MM.1S (cell line): ENCODE measurements at regions not wholly inside any gene's neighbourhood (a gene's known extent, or its start where the extent isn't known, plus 50 kb on each side); places are given as distances from the start of the nearest gene placed in this dataset.

Source experiments
- DNase-seq: peaks from one replicate; pipeline ENCODE4 v3.0.0-alpha.2; 2015
- H2AFZ ChIP-seq: fragments of 300-600 bp; sonication (generic); 2 replicates; pipeline ENCODE4 v1.6.0; 2016; ENCODE audit warnings: antibody characterized with exemption, low read length
- H3F3A ChIP-seq: fragments of 300-600 bp; sonication (generic); 2 replicates; pipeline ENCODE4 v1.6.1; 2016; ENCODE audit warnings: mild to moderate bottlenecking, antibody characterized with exemption, low read length, moderate library complexity, mixed read lengths; ENCODE audit not compliant: insufficient read depth
- H3K27ac ChIP-seq: fragments of 300-600 bp; sonication (generic); 2 replicates; pipeline ENCODE4 v1.5.1; 2016; ENCODE audit warnings: mild to moderate bottlenecking, low read length
- H3K27me3 ChIP-seq: fragments of 300-600 bp; sonication (generic); replicated peaks from 2 replicates; pipeline ENCODE4 v1.6.0; 2016; ENCODE audit warnings: low read length; ENCODE audit not compliant: insufficient read depth
- H3K36me3 ChIP-seq: fragments of 300-600 bp; sonication (generic); replicated peaks from 2 replicates; pipeline ENCODE4 v1.6.1; 2016; ENCODE audit warnings: mild to moderate bottlenecking, low read length, mixed read lengths; ENCODE audit not compliant: insufficient read depth
- H3K4me1 ChIP-seq: fragments of 300-600 bp; sonication (generic); 2 replicates; pipeline ENCODE4 v1.6.1; 2016; ENCODE audit warnings: low read length, mixed read lengths
- H3K4me2 ChIP-seq: fragments of 300-600 bp; sonication (generic); 2 replicates; pipeline ENCODE4 v1.6.0; 2016; ENCODE audit warnings: low read depth, low read length
- H3K4me3 ChIP-seq: fragments of 300-600 bp; sonication (generic); 2 replicates; pipeline ENCODE4 v1.5.1; 2016; ENCODE audit warnings: low read length, mixed read lengths
- H3K79me2 ChIP-seq: fragments of 300-600 bp; sonication (generic); 2 replicates; pipeline ENCODE4 v1.6.1; 2016; ENCODE audit warnings: mixed run types, low read length, mixed read lengths
- H3K9ac ChIP-seq: fragments of 300-600 bp; sonication (generic); 2 replicates; pipeline ENCODE4 v1.6.1; 2016; ENCODE audit warnings: low read length, mixed read lengths
- H3K9me2 ChIP-seq: fragments of 300-600 bp; sonication (generic); replicated peaks from 2 replicates; pipeline ENCODE4 v1.6.1; 2016; ENCODE audit warnings: mild to moderate bottlenecking, low read length, mixed read lengths; ENCODE audit not compliant: insufficient read depth
- H3K9me3 ChIP-seq: fragments of 300-600 bp; sonication (generic); replicated peaks from 2 replicates; pipeline ENCODE4 v1.6.1; 2016; ENCODE audit warnings: mild to moderate bottlenecking, low read length, mixed read lengths; ENCODE audit not compliant: insufficient read depth
- H4K20me1 ChIP-seq: fragments of 300-600 bp; sonication (generic); 2 replicates; pipeline ENCODE4 v1.6.1; 2016; ENCODE audit warnings: mild to moderate bottlenecking, low read length, moderate library complexity, mixed read lengths; ENCODE audit not compliant: insufficient read depth
- CTCF ChIP-seq: fragments of 300-600 bp; sonication (generic); IDR thresholded peaks from 2 replicates; pipeline ENCODE4 v1.5.1; 2016; ENCODE audit warnings: antibody characterized with exemption, low read length, mixed read lengths
- EZH2 ChIP-seq: fragments of 300-600 bp; sonication (generic); optimal IDR thresholded peaks from 2 replicates; pipeline ENCODE3; 2017; ENCODE audit warnings: low read depth, mild to moderate bottlenecking, antibody characterized with exemption, low read length, mixed read lengths
- EZH2phosphoT487 ChIP-seq: fragments of 300-600 bp; sonication (generic); IDR thresholded peaks from 2 replicates; pipeline ENCODE4 v1.6.1; 2018; ENCODE audit warnings: antibody characterized with exemption, low read length

- Histone ChIP-seq H2AFZ (no peak overlapping the region), H3K79me2 (no peaks in the 10 kb centered on the region), H3K9me2 (no peaks in the 10 kb centered on the region), H3K9me3 (no peaks in the 10 kb centered on the region), H4K20me1 (no peaks in the 10 kb centered on the region), H3K4me3 (no peak overlapping the region), H3K4me1 (no peaks in the 10 kb centered on the region), H3F3A (no peaks in the 10 kb centered on the region; the same call in 1 of the 2 replicates), H3K27ac (no peak overlapping the region), H3K4me2 (no peak overlapping the region), H3K9ac (no peak overlapping the region), H3K36me3 (no peaks in the 10 kb centered on the region), H3K27me3 (no peaks in the 10 kb centered on the region)
- DNase-seq: no peak
- TF ChIP-seq EZH2phosphoT487 (no peak), EZH2 (no peak), CTCF (no peak)
Observed at GRCh38 chr5:96148376-96148775, 186.7 kb upstream of the ELL2 start.

GRCh38 chr5:96147866-96148265 is 186.2 kb upstream of the ELL2 start:
- no peaks in the 10 kb centered on the region for H3K79me2 ChIP-seq
- H3K36me3 ChIP-seq: no peaks in the 10 kb centered on the region
- no peak overlapping the region for H3K27ac ChIP-seq
- H3K9me2 ChIP-seq: no peaks in the 10 kb centered on the region
- no peak overlapping the region for H3K4me2 ChIP-seq
- no peak for TF ChIP-seq CTCF
- TF ChIP-seq EZH2: no peak
- no peak for TF ChIP-seq EZH2phosphoT487
- no peaks in the 10 kb centered on the region; the same call in 1 of the 2 replicates for H3F3A ChIP-seq
- no peaks in the 10 kb centered on the region for H3K27me3 ChIP-seq
- DNase-seq: no peak
- H2AFZ ChIP-seq: no peak overlapping the region
- H4K20me1 ChIP-seq: no peaks in the 10 kb centered on the region
- no peaks in the 10 kb centered on the region for H3K9me3 ChIP-seq
- no peak overlapping the region for H3K4me3 ChIP-seq
- H3K9ac ChIP-seq: no peak overlapping the region
- no peaks in the 10 kb centered on the region for H3K4me1 ChIP-seq

GRCh38 chr5:96146675-96147074 is 185.0 kb upstream of the ELL2 start:
- Histone ChIP-seq H3K9me2 (no peaks in the 10 kb centered on the region), H3K4me1 (no peaks in the 10 kb centered on the region), H3K9me3 (no peaks in the 10 kb centered on the region), H3K4me2 (no peak overlapping the region), H3F3A (no peaks in the 10 kb centered on the region; the same call in 1 of the 2 replicates), H3K36me3 (no peaks in the 10 kb centered on the region), H3K27ac (no peak overlapping the region), H3K79me2 (no peaks in the 10 kb centered on the region), H2AFZ (no peak overlapping the region; the same call in 1 of the 2 replicates), H3K4me3 (no peak overlapping the region), H3K9ac (no peak overlapping the region), H4K20me1 (no peaks in the 10 kb centered on the region), H3K27me3 (no peaks in the 10 kb centered on the region)
- TF ChIP-seq EZH2phosphoT487: no peak
- DNase-seq: no peak

- H3F3A ChIP-seq: no peaks in the 10 kb centered on the region; the same call in 1 of the 2 replicates
- H3K27ac ChIP-seq: no peak overlapping the region
- H3K27me3 ChIP-seq: no peaks in the 10 kb centered on the region
- H3K79me2 ChIP-seq: no peaks in the 10 kb centered on the region
- no peak for TF ChIP-seq CTCF
- no peak for TF ChIP-seq EZH2phosphoT487
- no peak for TF ChIP-seq EZH2
- no peaks in the 10 kb centered on the region for H3K9me3 ChIP-seq
- no peaks in the 10 kb centered on the region for H3K9me2 ChIP-seq
- no peak overlapping the region for H3K9ac ChIP-seq
- H2AFZ ChIP-seq: no peak overlapping the region
- H3K4me3 ChIP-seq: no peak overlapping the region
- H3K36me3 ChIP-seq: no peaks in the 10 kb centered on the region
- no peaks in the 10 kb centered on the region for H3K4me1 ChIP-seq
- DNase-seq: no peak
- H3K4me2 ChIP-seq: no peak overlapping the region
- H4K20me1 ChIP-seq: no peaks in the 10 kb centered on the region
Observed at GRCh38 chr5:96144289-96144688, 182.6 kb upstream of the ELL2 start.
